ENCODE measurements at regions not wholly inside any gene's neighbourhood (a gene's known extent, or its start where the extent isn't known, plus 50 kb on each side); places are given as distances from the start of the nearest gene placed in this dataset.

- DNase-seq, result no peak
Measured at GRCh38 chr22:48320683-48321451, 1506.8 kb downstream of the BRD1 start.

GRCh38 chr22:48320048-48320682 is 1507.5 kb downstream of the BRD1 start:
- no peak for DNase-seq

GRCh38 chr22:48319321-48320047 is 1508.2 kb downstream of the BRD1 start:
- DNase-seq, result no peak

- DNase-seq, result no peak
Measured at GRCh38 chr22:48318575-48319320, 1508.9 kb downstream of the BRD1 start.

GRCh38 chr22:48318173-48318572 is 1509.5 kb downstream of the BRD1 start:
- no peak for DNase-seq

- DNase-seq, result no peak
Measured at GRCh38 chr22:48316257-48317250, 1511.1 kb downstream of the BRD1 start.

- no peak for DNase-seq
Measured at GRCh38 chr22:48315439-48316256, 1512.0 kb downstream of the BRD1 start.

GRCh38 chr22:48314073-48314472 is 1513.6 kb downstream of the BRD1 start:
- DNase-seq, result no peak

GRCh38 chr22:48313175-48313830 is 1514.4 kb downstream of the BRD1 start:
- DNase-seq, result no peak

GRCh38 chr22:48310740-48311139 is 1516.9 kb downstream of the BRD1 start:
- no peak for DNase-seq

- no peak for DNase-seq
Measured at GRCh38 chr22:48310289-48310688, 1517.4 kb downstream of the BRD1 start.

GRCh38 chr22:48309836-48310235 is 1517.8 kb downstream of the BRD1 start:
- no peak for DNase-seq

GRCh38 chr22:48309115-48309705 is 1518.5 kb downstream of the BRD1 start:
- DNase-seq, result no peak

- no peak for DNase-seq
Measured at GRCh38 chr22:48307931-48308330, 1519.7 kb downstream of the BRD1 start.

GRCh38 chr22:48306785-48307510 is 1520.7 kb downstream of the BRD1 start:
- no peak for DNase-seq

- no peak for DNase-seq
Measured at GRCh38 chr22:48306284-48306683, 1521.4 kb downstream of the BRD1 start.

GRCh38 chr22:48305726-48306235 is 1521.9 kb downstream of the BRD1 start:
- DNase-seq, result no peak

- no peak for DNase-seq
Measured at GRCh38 chr22:48303369-48303725, 1524.3 kb downstream of the BRD1 start.

All from stimulated activated CD4-positive, alpha-beta T cell treated with anti-CD3 and anti-CD28 coated beads, Interleukin-4, amount 100 ng/mL, for 24 hours (primary cell).